IMR-90 (cell line): ENCODE measurements at regions not wholly inside any gene's neighbourhood (a gene's known extent, or its start where the extent isn't known, plus 50 kb on each side); places are given as distances from the start of the nearest gene placed in this dataset.
A peak's percentile ranks its signal among the peaks of the same experiment; 100 is the strongest.

Source experiments
- ATAC-seq: fragments of 200-7000 bp; cut with Tn5 transposase; 2 replicates; pipeline ENCODE4 v1.9.1; 2020; ENCODE audit warnings: low read depth, mild to moderate bottlenecking, moderate library complexity
- BruUV-seq: library from RNA; stranded (reverse); fragments of 400-500 nt; replicated peaks from 2 replicates; lab custom pipeline; 2021; lab: Mats Ljungman, UMichigan
- CTCF ChIA-PET: fragments of 300-600 bp; formaldehyde crosslinking; extraction: SDS; loops from one replicate; lab custom pipeline; 2021; ENCODE audit warnings: antibody characterized with exemption; lab: Yijun Ruan, JAX
- POLR2A ChIA-PET: fragments of 300-600 bp; sonication (Branson Sonifier 250); formaldehyde crosslinking; loops from one replicate; lab custom pipeline; 2022; ENCODE audit warnings: antibody characterized with exemption; ENCODE audit not compliant: unreplicated experiment; lab: Charles Lee
- DNase-seq: peaks from one replicate; pipeline ENCODE4 v3.0.0; 2013
- H2AFZ ChIP-seq: replicated peaks from 2 replicates; pipeline ENCODE3; 2013; ENCODE audit warnings: low read length, mild to moderate bottlenecking; ENCODE audit not compliant: poor library complexity
- H2AK5ac ChIP-seq: 2 replicates; pipeline ENCODE4 v1.6.1; 2013; ENCODE audit warnings: low read depth, low read length, inconsistent platforms
- H2AK9ac ChIP-seq: replicated peaks from 2 replicates; pipeline ENCODE3; 2013; ENCODE audit warnings: mild to moderate bottlenecking, low read depth, low read length, moderate library complexity; ENCODE audit not compliant: poor library complexity
- H2BK120ac ChIP-seq: 2 replicates; pipeline ENCODE4 v1.6.1; 2013; ENCODE audit warnings: low read depth, low read length, inconsistent platforms
- H2BK15ac ChIP-seq: 3 replicates; pipeline ENCODE4 v1.6.1; 2013; ENCODE audit warnings: low read depth, low read length, inconsistent platforms
- H2BK20ac ChIP-seq: 2 replicates; pipeline ENCODE4 v1.6.1; 2013; ENCODE audit warnings: low read depth, mild to moderate bottlenecking, inconsistent platforms, low read length, moderate library complexity
- H2BK5ac ChIP-seq: 2 replicates; pipeline ENCODE4 v1.6.1; 2013; ENCODE audit warnings: mild to moderate bottlenecking, low read depth, low read length, inconsistent platforms; ENCODE audit not compliant: poor library complexity, severe bottlenecking
- H3K14ac ChIP-seq: replicated peaks from 2 replicates; pipeline ENCODE4 v1.6.1; 2013; ENCODE audit warnings: low read depth, low read length, inconsistent platforms
- H3K18ac ChIP-seq: 2 replicates; pipeline ENCODE4 v1.6.1; 2013; ENCODE audit warnings: low read depth, low read length, control low read depth
- H3K23ac ChIP-seq: 2 replicates; pipeline ENCODE4 v1.6.1; 2013; ENCODE audit warnings: low read depth, low read length, inconsistent platforms
- H3K27ac ChIP-seq: 2 replicates; pipeline ENCODE4 v1.5.1; 2013; ENCODE audit warnings: mild to moderate bottlenecking, control low read depth, low read length; ENCODE audit not compliant: insufficient read depth
- H3K27me3 ChIP-seq: 2 replicates; pipeline ENCODE4 v1.6.1; 2013; ENCODE audit warnings: low read length; ENCODE audit not compliant: control insufficient read depth, insufficient read depth
- H3K36me3 ChIP-seq: 2 replicates; pipeline ENCODE4 v1.6.1; 2013; ENCODE audit warnings: low read length, mixed read lengths; ENCODE audit not compliant: control insufficient read depth, insufficient read depth
- H3K4ac ChIP-seq: 2 replicates; pipeline ENCODE4 v1.6.1; 2013; ENCODE audit warnings: low read depth, low read length, inconsistent platforms
- H3K4me1 ChIP-seq: 2 replicates; pipeline ENCODE4 v1.6.1; 2013; ENCODE audit warnings: low read length, mixed read lengths; ENCODE audit not compliant: control insufficient read depth, insufficient read depth
- H3K4me2 ChIP-seq: 2 replicates; pipeline ENCODE4 v1.6.1; 2013; ENCODE audit warnings: low read depth, mild to moderate bottlenecking, control low read depth, low read length, moderate library complexity
- H3K4me3 ChIP-seq: 2 replicates; pipeline ENCODE4 v1.5.1; 2013; ENCODE audit warnings: low read depth, mild to moderate bottlenecking, control low read depth, low read length, moderate library complexity; ENCODE audit not compliant: insufficient read depth
- H3K56ac ChIP-seq: 2 replicates; pipeline ENCODE4 v1.6.1; 2013; ENCODE audit warnings: low read length, inconsistent platforms; ENCODE audit not compliant: insufficient read depth; ENCODE audit errors: extremely low read depth
- H3K79me1 ChIP-seq, 2 experiments: 2 replicates each; pipeline ENCODE4 v1.6.1; 2013; ENCODE audit warnings: low read length in 2 of 2, inconsistent platforms in 1 of 2, low read depth in 1 of 2
- H3K9ac ChIP-seq: 2 replicates; pipeline ENCODE4 v1.6.1; 2013; ENCODE audit warnings: low read depth, low read length, control low read depth
- H3K9me1 ChIP-seq: 2 replicates; pipeline ENCODE4 v1.6.1; 2013; ENCODE audit warnings: low read length, inconsistent platforms; ENCODE audit not compliant: insufficient read depth
- H3K9me3 ChIP-seq: 2 replicates; pipeline ENCODE4 v1.6.1; 2013; ENCODE audit warnings: low read length; ENCODE audit not compliant: control insufficient read depth, insufficient read depth
- H4K20me1 ChIP-seq: 2 replicates; pipeline ENCODE4 v1.6.1; 2013; ENCODE audit warnings: low read length, inconsistent platforms; ENCODE audit not compliant: insufficient read depth
- H4K5ac ChIP-seq: 2 replicates; pipeline ENCODE4 v1.6.1; 2013; ENCODE audit warnings: mild to moderate bottlenecking, low read depth, low read length, control low read depth
- H4K8ac ChIP-seq, 2 experiments: 2 replicates each; pipeline ENCODE4 v1.6.1; 2013; ENCODE audit warnings: low read depth in 2 of 2, low read length in 2 of 2, control low read depth in 1 of 2, inconsistent platforms in 1 of 2
- H4K91ac ChIP-seq: 2 replicates; pipeline ENCODE4 v1.6.1; 2013; ENCODE audit warnings: low read depth, low read length, inconsistent platforms; ENCODE audit not compliant: insufficient read depth
- BHLHE40 ChIP-seq: fragments of 150-350 bp; IDR thresholded peaks from 2 replicates; pipeline ENCODE4 v1.6.1; 2016; ENCODE audit warnings: mild to moderate bottlenecking, low read depth, low read length
- CEBPB ChIP-seq: IDR thresholded peaks from 2 replicates; pipeline ENCODE4 v1.6.1; 2012; ENCODE audit warnings: low read depth, low read length, improper control_type of control experiment
- CHD1 ChIP-seq: IDR thresholded peaks from 2 replicates; pipeline ENCODE4 v1.6.1; 2012; ENCODE audit warnings: low read depth, low read length, improper control_type of control experiment
- CTCF ChIP-seq: conservative IDR thresholded peaks from 2 replicates; pipeline ENCODE4 v1.5.1; 2012; ENCODE audit warnings: mild to moderate bottlenecking, low read depth, low read length, improper control_type of control experiment
- FOS ChIP-seq: fragments of 150-350 bp; IDR thresholded peaks from 2 replicates; pipeline ENCODE4 v1.6.1; 2016; ENCODE audit warnings: low read depth, low read length
- MAFK ChIP-seq: IDR thresholded peaks from 2 replicates; pipeline ENCODE4 v1.6.1; 2012; ENCODE audit warnings: low read depth, low read length, improper control_type of control experiment
- MAZ ChIP-seq: IDR thresholded peaks from 2 replicates; pipeline ENCODE4 v1.6.1; 2012; ENCODE audit warnings: low read depth, mild to moderate bottlenecking, low read length, improper control_type of control experiment, moderate library complexity, borderline replicate concordance
- MXI1 ChIP-seq: IDR thresholded peaks from 2 replicates; pipeline ENCODE4 v1.6.1; 2012; ENCODE audit warnings: low read depth, mild to moderate bottlenecking, low read length, moderate library complexity, borderline replicate concordance
- NFE2L2 ChIP-seq: fragments of 150-350 bp; IDR thresholded peaks from 2 replicates; pipeline ENCODE4 v1.6.1; 2016; ENCODE audit warnings: low read depth, mild to moderate bottlenecking, low read length
- POLR2A ChIP-seq: IDR thresholded peaks from 2 replicates; pipeline ENCODE4 v1.6.1; 2012; ENCODE audit warnings: mild to moderate bottlenecking, low read depth, low read length
- RAD21 ChIP-seq: IDR thresholded peaks from 2 replicates; pipeline ENCODE4 v1.6.1; 2012; ENCODE audit warnings: low read length, improper control_type of control experiment
- RCOR1 ChIP-seq: IDR thresholded peaks from 2 replicates; pipeline ENCODE4 v1.6.1; 2012; ENCODE audit warnings: mild to moderate bottlenecking, low read length, improper control_type of control experiment; ENCODE audit not compliant: insufficient replicate concordance
- SMC3 ChIP-seq: fragments of 150-350 bp; IDR thresholded peaks from 2 replicates; pipeline ENCODE4 v1.6.1; 2016; ENCODE audit warnings: low read depth, mild to moderate bottlenecking, antibody characterized with exemption, low read length, moderate library complexity
- WGBS, 2 experiments: methylation state at CpG; one replicate each; pipeline versions ENCODE4 v1.1.5 to v1.1.7; 2013; ENCODE audit warnings: missing lambda C conversion rate in 2 of 2; ENCODE audit not compliant: insufficient read length in 1 of 2; ENCODE audit errors: extremely low coverage in 2 of 2; 5-methylcytosine and 5-hydroxymethylcytosine counted together
- dilution Hi-C: fragments of 300-500 bp; cut with HindIII; formaldehyde crosslinking; loops from one replicate; pipeline ENCODE4 v1.14.3; 2018; ENCODE audit warnings: low sequenced_read_pairs; ENCODE audit not compliant: unreplicated experiment
- in situ Hi-C: fragments of 300-500 bp; cut with MboI; formaldehyde crosslinking; loops from 3 replicates; pipeline ENCODE4 v1.14.3; 2019; ENCODE audit warnings: low sequenced_read_pairs, inconsistent platforms, mixed read lengths
- intact Hi-C: fragments of 100-400 bp; cut with micrococcal nuclease; formaldehyde crosslinking; loops from 2 replicates; pipeline ENCODE4 v1.10.0; 2022
- TF ChIP-seq, protein P1 (sequence below): fragments of 150-350 bp; IDR thresholded peaks from 2 replicates; pipeline ENCODE4 v1.6.1; 2017; ENCODE audit warnings: mild to moderate bottlenecking, antibody characterized with exemption, low read length, low read depth
- TF ChIP-seq, protein P2 (sequence below): fragments of 150-350 bp; IDR thresholded peaks from 2 replicates; pipeline ENCODE4 v1.6.1; 2016; ENCODE audit warnings: low read depth, mild to moderate bottlenecking, low read length, moderate library complexity, borderline replicate concordance

- Histone ChIP-seq H3K79me1 (no peaks in the 10 kb centered on the region), H4K8ac (peak overlapping the region in 1 of 2 experiments; percentile 41; a peak in 3 of 4 replicates), H3K9ac (no peak overlapping the region), H2AFZ (no peak overlapping the region), H3K27me3 (no peaks in the 10 kb centered on the region), H3K18ac (peak overlapping the region; percentile 54; the same call in 1 of the 2 replicates), H4K5ac (0 out of 2 replicates have a peak overlapping the region, but pooled peaks have one; percentile 53), H3K9me1 (0 out of 2 replicates have a peak, but pooled peaks cover 2% of the 10 kb centered on the region), H4K91ac (0 out of 2 replicates have a peak overlapping the region, but pooled peaks have one; percentile 4), H3K4me1 (no peaks in the 10 kb centered on the region), H3K36me3 (no peaks in the 10 kb centered on the region), H3K9me3 (no peaks in the 10 kb centered on the region), H3K23ac (peak overlapping the region; percentile 71; the same call in 1 of the 2 replicates), H3K4me3 (no peak overlapping the region), H2BK20ac (peak overlapping the region; percentile 6; the same call in 1 of the 2 replicates), H2BK5ac (peak overlapping the region; percentile 5), H4K20me1 (no peaks in the 10 kb centered on the region), H2AK5ac (0 out of 2 replicates have a peak overlapping the region, but pooled peaks have one; percentile 24), H3K14ac (no peak overlapping the region; the same call in 1 of the 2 replicates), H3K4me2 (no peak overlapping the region), H2BK120ac (peak overlapping the region; percentile 72; the same call in 1 of the 2 replicates), H2BK15ac (peak overlapping the region; percentile 36; the same call in 1 of the 3 replicates), H3K56ac (no peak overlapping the region), H3K27ac (no peak overlapping the region), H3K4ac (peak overlapping the region; percentile 41; the same call in 1 of the 2 replicates), H2AK9ac (no peak overlapping the region)
- in situ Hi-C loops: no loop called here
- no peak for ATAC-seq
- no CpG with 5 or more reads among the region's 1 CpG for WGBS, 2 experiments
- dilution Hi-C loops: no loop called here
- BruUV-seq: no TSS peak
- ChIA-PET CTCF (no interaction called here), POLR2A (no interaction called here)
- intact Hi-C loops: loop anchor here (2.0 to 5.0 kb wide), 2 partner anchors 20 to 42 kb away; no protein-coding TSS in a partner anchor
- DNase-seq: no peak
- TF ChIP-seq CTCF: no peak
- TF ChIP-seq POLR2A: no peak
- TF ChIP-seq CHD1: no peak
- TF ChIP-seq MAFK: no peak
- no peak for TF ChIP-seq SMC3
- TF ChIP-seq FOS: no peak
- TF ChIP-seq CEBPB: no peak
- no peak for TF ChIP-seq RCOR1
- no peak for TF ChIP-seq RAD21
- no peak for TF ChIP-seq MAZ
- TF ChIP-seq BHLHE40: no peak
- TF ChIP-seq, protein P1, sequence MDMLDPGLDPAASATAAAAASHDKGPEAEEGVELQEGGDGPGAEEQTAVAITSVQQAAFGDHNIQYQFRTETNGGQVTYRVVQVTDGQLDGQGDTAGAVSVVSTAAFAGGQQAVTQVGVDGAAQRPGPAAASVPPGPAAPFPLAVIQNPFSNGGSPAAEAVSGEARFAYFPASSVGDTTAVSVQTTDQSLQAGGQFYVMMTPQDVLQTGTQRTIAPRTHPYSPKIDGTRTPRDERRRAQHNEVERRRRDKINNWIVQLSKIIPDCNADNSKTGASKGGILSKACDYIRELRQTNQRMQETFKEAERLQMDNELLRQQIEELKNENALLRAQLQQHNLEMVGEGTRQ: no peak
- TF ChIP-seq, protein P2, sequence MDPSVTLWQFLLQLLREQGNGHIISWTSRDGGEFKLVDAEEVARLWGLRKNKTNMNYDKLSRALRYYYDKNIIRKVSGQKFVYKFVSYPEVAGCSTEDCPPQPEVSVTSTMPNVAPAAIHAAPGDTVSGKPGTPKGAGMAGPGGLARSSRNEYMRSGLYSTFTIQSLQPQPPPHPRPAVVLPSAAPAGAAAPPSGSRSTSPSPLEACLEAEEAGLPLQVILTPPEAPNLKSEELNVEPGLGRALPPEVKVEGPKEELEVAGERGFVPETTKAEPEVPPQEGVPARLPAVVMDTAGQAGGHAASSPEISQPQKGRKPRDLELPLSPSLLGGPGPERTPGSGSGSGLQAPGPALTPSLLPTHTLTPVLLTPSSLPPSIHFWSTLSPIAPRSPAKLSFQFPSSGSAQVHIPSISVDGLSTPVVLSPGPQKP: no peak
- TF ChIP-seq NFE2L2: no peak
- no peak for TF ChIP-seq MXI1
These were observed 196.5 kb upstream of the VEGFC start for GRCh38 chr4:176989186-176989585.
